HG03103 (cell line): ENCODE measurements at regions not wholly inside any gene's neighbourhood (a gene's known extent, or its start where the extent isn't known, plus 50 kb on each side); places are given as distances from the start of the nearest gene placed in this dataset.

Experiments
- ATAC-seq: cut with Tn5 transposase; IDR thresholded peaks from one replicate; pipeline ENCODE4 v1.9.1; 2021; ENCODE audit warnings: low read depth; ENCODE audit not compliant: unreplicated experiment

- no peak for ATAC-seq
Measured at GRCh38 chr3:10583798-10584708, 78.7 kb upstream of the ATP2B2 start.

GRCh38 chr3:10585945-10586344, 80.6 kb upstream of the ATP2B2 start:
- no peak for ATAC-seq

GRCh38 chr3:10594915-10595314, 89.5 kb upstream of the ATP2B2 start:
- ATAC-seq = no peak

GRCh38 chr3:10596746-10597448, 91.5 kb upstream of the ATP2B2 start:
- no peak for ATAC-seq

GRCh38 chr3:10597733-10598132, 92.3 kb upstream of the ATP2B2 start:
- no peak for ATAC-seq

GRCh38 chr3:10599017-10599416, 93.6 kb upstream of the ATP2B2 start:
- no peak for ATAC-seq

- no peak for ATAC-seq
Measured at GRCh38 chr3:10599444-10599843, 94.1 kb upstream of the ATP2B2 start.

GRCh38 chr3:10600296-10600714, 94.9 kb upstream of the ATP2B2 start:
- ATAC-seq = no peak

GRCh38 chr3:10600726-10601125, 95.3 kb upstream of the ATP2B2 start:
- no peak for ATAC-seq

GRCh38 chr3:10601151-10601856, 95.9 kb upstream of the ATP2B2 start:
- no peak for ATAC-seq

- ATAC-seq = no peak
Measured at GRCh38 chr3:10601857-10602230, 96.5 kb upstream of the ATP2B2 start.

GRCh38 chr3:10602271-10602670, 96.9 kb upstream of the ATP2B2 start:
- no peak for ATAC-seq

- ATAC-seq = peak; percentile 80
Measured at GRCh38 chr3:10602769-10603768, 97.7 kb upstream of the ATP2B2 start.

- no peak for ATAC-seq
Measured at GRCh38 chr3:10609134-10609533, 103.7 kb upstream of the ATP2B2 start.

GRCh38 chr3:10614168-10614567, 108.8 kb upstream of the ATP2B2 start:
- ATAC-seq = no peak

GRCh38 chr3:10615715-10616114, 110.3 kb upstream of the ATP2B2 start:
- ATAC-seq = no peak

- no peak for ATAC-seq
Measured at GRCh38 chr3:10616321-10616720, 110.9 kb upstream of the ATP2B2 start.

GRCh38 chr3:10619989-10620832, 114.8 kb upstream of the ATP2B2 start:
- ATAC-seq = no peak

- ATAC-seq = no peak
Measured at GRCh38 chr3:10620833-10621082, 115.4 kb upstream of the ATP2B2 start.
